NCI-H460 (cell line): ENCODE measurements at regions not wholly inside any gene's neighbourhood (a gene's known extent, or its start where the extent isn't known, plus 50 kb on each side); places are given as distances from the start of the nearest gene placed in this dataset.

Experiments used
- DNase-seq: peaks from one replicate; pipeline ENCODE4 v3.0.0-alpha.2; 2016; ENCODE audit warnings: low read depth; ENCODE audit errors: extremely low read depth

DNA sequence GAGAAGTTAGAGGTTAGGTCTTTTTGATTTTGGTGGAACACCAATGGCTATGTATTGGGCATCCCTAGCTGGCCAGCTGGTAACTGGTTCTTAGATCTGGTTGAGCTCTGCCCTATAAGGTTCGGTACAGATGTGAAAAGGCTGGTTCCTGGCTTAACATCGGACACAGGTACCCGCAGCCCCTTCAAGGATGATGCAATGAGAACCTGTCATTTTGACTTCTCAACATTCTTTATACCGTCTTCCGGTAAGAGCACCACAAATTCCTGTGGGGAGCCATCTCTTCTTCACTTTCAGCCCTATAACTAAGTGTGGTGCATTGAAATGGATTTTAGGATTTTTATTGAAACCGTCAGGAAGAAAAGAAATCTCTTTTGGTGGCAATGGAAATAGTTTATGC lies 222.8 kb downstream of the ADAMTS9 start:
- no peak for DNase-seq

DNA sequence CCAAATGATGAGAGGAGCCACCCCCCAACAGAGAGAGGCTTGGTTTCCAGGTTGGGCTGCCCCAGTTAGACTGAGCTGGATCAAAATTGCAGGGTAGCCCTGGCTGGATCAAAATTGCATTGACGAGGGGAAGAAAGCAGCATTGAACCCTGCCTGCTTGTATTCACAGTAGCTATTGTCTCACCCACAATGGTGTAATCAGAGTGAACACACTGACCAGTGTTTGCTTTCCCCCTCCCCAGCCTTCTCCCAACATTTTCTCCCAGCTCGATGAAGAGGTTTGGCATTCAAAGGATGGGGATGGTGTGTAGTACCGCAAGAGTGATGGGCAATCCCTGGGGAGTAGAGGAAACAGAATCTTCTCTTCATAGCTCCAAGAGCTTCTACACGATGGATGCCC lies 223.8 kb downstream of the ADAMTS9 start:
- no peak for DNase-seq

DNA sequence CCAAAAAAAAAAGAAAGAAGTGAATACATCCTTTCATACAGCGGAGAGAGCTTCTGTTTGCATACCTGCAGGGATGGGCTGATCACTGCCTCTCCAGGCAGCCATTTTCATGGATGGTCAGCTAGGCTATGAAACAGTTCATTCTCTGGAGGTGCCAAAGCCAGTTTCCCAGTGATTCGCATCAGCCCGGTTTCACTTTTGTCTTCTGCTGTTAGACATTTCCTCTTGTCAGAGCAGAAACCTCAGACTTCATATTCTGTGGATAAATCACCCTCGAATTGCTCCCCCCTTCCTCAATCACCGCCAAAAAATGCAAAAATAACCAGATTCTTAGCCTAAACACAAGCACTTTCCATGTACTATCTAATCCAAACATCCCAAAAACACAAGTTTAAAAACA lies 225.6 kb downstream of the ADAMTS9 start:
- DNase-seq, result no peak

DNA sequence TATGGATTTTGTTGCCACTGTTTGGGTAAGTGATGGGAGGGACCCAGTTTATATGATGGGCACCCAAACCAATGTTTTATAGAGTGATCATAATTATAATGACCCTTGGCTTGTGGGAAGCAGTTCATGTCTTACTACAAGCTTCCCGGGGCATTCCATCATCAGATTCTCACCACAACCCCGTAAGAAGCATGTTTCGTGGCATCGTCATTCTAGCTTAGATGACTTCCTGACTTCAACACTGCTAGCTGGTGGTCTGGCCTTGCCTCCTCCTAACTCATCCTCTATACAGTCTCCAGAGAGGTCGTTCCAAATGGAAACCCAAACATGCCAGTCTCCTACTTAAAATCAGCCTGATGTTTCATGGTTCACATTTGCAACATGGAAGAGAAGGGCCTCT lies 226.9 kb downstream of the ADAMTS9 start:
- no peak for DNase-seq

DNA sequence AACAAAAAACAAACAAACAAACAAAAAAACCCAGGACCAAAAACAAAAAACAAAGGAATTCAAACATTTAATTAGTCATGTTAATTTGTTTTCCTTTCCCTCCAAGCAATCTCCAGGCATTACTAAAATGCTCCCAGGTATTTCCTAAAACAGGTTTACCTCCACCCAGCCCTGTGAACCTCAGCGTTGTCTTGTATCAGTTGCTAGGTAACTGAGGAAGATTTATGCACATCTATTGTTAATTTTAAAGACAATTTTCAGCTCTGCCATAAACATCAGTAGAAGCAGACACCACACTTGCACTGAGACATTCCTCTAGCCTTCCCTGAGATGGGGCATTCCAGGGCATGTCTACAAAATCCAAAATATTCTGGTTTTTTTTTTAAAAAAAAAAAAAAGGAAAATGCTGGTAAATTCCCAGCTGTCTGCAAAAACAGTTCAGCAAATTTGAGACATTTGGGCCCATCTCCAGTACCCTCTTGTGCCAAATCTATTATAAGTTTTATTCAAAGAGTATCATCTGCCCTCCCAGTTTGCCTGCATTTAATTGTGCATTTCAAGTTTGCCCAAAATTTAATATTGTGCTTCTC lies 227.6 kb downstream of the ADAMTS9 start:
- no peak for DNase-seq

DNA sequence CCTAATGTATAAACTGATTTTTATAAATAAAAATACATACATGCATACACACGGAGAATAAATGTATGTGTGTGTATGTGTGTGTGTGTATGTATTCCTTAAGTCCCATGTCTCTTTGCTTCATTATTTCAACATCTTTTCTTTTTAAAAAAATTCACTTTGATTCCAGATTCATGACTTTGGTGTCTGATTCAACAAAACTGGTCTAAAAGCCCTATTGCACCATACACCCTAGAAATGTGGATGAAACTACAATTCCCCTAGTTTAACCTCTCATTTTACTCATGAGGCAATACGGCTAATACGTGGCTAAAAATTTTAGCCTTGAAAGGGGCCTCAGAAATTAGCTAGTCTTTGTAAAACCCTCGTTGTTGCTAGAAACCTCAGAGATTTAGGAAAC lies 228.1 kb downstream of the ADAMTS9 start:
- no peak for DNase-seq

DNA sequence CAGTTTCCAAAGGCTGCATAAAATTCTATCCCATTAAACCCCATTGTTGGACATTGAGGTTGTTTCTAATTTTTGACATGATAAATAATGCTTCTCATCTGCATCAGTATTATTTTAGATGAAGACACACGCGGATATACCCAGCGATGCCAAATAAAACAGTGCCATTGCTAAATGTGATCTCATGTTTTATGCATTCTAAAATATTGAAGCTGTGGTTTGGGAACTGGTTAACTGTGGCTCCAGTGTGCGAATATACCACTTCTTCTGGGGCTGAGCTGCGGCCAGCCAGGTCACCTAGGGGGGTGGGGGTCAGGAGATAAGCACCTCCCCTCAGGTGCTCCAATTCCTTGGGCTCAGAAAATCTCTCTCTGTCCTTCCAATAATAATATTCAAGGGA lies 230.0 kb downstream of the ADAMTS9 start:
- DNase-seq, result no peak

DNA sequence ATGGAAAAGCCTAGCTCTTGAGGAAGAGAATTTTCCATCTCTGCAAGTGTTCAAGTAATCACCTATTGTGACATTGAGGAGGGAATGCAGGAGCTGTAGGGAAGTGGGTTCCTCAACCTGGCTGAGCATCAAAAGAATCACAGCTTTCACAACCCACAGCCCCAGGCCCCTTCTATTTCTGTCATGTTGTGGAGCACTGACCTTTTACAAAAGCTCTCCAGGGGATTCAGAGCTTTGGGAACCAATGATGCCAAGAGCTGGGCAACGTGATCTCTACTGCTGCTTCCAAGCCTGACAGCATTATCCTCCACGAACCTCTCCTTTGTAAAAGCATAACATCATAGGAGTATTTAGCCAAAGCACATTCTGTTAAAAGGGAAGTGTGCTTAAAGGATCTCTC lies 231.1 kb downstream of the ADAMTS9 start:
- no peak for DNase-seq

DNA sequence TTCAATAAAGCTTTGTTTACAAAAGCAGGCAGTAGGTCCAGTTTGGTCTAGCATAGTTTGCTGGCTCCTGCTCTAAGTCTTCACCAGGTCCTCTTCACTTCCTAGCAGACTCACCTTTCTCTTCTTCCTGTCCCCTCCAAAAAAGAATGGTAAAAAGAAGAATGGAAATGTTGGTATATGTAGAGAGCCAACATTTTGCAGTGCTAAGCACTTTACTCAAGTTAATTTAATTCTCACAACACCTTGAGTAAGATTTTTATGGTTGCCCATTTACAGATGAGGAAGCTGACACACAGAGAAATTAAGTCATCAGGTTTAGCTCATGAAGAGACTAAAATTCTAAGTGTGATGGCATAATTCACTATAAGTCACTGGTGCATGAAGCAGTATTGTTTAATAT lies 230.1 kb upstream of the PRICKLE2 start:
- no peak for DNase-seq

DNA sequence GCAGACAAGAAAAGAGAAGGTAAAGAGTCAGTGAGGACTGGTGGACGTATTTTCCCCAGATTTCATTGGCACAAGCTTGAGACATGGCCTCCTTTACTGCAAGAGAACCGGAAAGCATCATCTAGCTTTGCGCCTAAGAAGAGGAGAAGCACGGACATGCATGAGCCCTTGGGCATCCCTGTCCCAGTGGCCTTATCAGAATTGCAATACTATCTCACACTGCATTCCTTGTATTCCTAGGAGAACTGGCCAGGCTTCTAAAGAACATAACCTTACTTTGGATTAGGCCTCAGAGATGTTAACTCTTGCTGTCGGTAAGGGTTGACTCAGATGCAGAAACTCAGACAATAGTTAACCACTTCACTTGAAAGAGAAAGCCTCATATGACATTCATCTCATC lies 229.5 kb upstream of the PRICKLE2 start:
- no peak for DNase-seq

DNA sequence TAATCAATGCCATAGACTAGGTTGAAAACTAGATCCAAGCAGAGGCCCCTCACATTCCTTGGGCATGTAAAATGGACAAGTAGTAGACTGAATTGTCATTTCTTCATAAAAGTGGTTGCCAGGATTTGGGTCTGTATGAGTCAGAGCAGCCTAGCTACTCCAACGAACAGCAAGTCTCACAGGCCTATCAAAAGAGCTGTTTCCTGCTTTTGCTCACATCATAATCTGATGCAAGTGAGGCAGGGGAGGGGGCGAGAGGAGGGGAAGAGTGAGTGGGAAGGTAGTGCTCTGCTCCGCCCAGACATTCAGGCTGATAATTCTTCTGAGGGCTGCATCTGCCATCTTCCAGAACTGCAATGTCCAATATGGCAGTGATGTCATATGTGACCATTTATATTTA lies 228.9 kb upstream of the PRICKLE2 start:
- DNase-seq, result no peak

DNA sequence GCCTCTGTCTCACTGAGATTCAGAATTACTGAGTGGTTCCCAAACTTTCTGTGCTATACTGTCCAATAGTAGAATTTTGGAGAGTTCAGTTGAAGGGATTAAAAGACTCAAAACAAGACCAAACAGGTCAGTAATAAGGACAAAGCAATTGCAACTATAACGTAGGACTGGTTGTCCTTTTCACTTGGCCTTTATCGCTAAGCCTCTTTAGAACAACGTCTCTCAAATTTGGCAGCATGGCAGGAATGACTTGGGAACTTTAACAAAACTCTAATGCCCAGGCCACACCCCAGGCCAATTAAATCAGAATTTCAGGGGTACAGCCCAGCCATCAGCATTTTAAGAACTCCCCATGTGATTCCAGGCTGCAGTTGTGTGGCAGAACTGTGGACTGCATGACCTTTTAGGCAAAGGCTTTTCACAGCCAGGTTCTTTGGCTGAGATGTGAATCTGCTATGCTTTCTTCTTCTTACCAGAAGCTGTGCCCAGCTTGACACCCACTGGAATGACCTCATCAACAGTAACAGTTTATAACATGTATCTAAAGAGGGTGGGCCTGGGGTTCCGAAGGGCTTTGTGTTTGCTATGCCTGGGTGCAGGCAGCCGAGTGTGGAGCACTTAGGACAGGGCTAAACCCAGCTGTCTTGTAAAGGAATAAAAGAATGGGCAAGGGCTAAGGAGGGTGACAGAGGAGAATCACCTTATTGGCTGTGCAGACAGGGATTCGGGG lies 226.2 kb upstream of the PRICKLE2 start:
- no peak for DNase-seq

DNA sequence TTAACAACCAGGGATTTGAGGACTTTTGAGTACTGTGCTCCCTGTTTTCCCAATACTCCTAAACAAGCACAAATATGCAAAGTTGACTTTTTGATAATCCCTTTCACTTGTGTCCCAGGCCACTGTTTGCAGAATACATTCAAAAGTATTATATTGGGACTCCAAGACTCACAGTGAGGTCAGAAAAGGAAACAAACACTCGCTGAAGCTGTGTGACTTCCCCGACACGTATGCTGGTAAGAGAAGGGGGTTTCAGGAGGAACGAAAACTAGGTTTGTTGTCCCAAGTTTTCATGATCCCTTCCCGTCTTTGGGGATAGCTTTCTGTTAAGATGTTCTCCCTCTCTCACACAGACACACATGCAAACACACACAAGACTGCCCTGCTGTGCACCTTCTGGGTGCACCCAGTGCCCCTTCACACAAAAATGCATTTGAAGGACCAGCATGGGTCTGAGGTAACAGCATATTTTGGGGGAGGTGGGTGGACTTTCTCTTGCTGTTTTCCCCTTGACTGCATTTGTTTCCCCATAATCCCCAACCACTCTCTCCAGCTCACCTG lies 225.2 kb upstream of the PRICKLE2 start:
- DNase-seq, result no peak

DNA sequence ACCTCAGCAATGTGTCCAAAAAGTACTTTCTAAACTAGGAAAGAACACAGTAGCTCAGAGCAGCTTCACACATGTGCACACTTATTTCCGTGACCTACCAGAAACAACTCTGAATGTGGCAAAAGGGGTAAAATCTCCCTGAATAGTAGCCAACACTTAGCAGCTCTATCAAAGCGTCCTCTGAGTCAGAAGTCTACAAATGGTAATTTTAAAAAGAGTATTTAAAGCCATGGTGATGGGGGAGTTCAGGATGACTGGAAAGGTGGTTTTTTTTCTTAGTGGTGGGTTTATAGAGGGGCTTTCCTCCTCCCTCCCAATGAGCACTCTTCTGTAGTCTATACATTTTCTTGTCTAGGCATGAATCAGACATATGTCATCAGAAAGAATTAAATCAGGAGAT lies 223.8 kb upstream of the PRICKLE2 start:
- DNase-seq, result no peak

DNA sequence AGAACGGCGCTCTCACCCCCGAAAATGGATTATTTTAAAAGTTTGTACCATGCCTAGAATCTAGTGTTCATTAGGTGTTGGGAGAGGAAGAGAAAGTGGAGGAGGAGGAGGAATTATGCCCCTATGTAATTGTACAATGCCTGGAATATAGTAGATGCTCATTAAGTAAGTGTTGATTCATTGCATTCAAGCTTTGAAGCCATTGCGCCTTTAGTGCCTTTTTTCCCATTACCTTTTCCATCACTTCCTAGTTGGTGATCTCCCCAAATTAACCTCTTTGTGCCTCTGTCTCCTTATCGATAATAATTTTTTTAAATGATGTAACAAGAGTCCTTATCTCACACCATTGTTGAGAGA lies 220.7 kb upstream of the PRICKLE2 start:
- DNase-seq, result no peak

DNA sequence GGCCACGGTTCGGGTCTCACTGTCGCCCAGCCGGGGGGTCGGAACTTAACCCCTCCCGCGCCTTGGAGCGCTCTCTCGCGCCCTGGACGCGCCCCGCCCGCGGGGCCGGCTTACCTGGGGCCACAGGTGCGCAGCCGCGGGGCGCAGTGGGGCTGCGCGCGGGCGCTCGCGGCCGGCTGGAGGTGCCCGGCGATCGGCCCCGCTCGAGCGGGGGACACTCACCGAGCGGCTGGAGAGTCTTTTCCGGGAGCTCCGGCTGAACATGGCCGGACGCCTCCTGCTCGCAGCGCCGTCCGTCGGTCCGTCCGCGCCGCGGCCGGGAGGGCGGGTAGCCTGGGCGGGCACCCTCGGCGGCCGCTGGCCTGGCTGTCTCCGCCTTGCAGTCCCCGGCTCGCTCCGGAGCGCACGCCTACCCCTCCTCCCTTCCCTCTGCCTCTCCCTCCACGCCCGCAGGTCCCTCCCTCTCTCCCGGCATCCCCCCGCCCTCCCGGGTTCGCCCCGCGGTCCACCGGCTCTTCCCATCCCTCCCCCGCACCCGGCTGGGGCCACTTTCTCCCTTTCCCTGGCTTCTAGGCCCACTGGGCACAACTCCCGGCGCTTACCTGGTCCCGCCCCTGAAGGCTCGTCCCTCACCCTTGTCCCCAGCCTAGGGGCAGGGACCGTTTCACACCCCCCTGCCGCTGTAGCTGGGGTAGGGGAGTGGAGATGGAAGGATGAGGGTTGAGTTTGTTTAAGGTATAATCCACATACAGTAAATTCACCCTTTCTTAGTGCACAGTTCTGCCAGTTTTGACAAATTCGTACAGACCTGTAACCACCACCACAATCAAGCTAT lies 220.1 kb upstream of the PRICKLE2 start:
- no peak for DNase-seq

DNA sequence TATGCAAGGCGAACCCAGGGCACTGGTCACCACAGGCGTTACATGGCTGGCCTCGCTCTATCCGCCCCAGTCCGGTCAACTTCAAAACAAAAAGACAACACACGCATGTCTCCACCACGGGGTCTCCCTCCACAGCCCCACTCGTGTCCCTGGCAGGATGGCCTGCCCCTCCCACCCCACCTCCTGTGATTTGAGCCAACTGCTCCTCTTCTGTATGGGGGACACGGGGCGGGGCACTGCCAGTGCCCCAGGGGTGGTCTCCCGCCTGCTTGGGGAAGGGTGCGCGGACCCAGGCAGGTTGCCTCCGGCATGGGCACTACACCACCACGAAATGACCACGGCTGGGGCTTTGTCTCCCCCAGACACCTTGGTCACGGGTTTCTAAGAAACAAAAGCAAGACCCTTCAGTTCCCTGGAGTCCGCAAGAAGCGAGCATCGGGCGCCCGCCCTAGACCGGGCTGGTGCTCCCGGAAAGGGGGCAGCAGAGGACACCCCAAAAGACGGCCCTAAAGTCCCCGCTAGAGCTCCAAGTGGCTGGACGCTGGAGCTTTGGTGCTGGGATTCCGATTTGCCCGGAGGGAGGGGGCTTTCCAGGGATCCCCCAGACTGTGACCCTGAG lies 219.3 kb upstream of the PRICKLE2 start:
- DNase-seq, result no peak

DNA sequence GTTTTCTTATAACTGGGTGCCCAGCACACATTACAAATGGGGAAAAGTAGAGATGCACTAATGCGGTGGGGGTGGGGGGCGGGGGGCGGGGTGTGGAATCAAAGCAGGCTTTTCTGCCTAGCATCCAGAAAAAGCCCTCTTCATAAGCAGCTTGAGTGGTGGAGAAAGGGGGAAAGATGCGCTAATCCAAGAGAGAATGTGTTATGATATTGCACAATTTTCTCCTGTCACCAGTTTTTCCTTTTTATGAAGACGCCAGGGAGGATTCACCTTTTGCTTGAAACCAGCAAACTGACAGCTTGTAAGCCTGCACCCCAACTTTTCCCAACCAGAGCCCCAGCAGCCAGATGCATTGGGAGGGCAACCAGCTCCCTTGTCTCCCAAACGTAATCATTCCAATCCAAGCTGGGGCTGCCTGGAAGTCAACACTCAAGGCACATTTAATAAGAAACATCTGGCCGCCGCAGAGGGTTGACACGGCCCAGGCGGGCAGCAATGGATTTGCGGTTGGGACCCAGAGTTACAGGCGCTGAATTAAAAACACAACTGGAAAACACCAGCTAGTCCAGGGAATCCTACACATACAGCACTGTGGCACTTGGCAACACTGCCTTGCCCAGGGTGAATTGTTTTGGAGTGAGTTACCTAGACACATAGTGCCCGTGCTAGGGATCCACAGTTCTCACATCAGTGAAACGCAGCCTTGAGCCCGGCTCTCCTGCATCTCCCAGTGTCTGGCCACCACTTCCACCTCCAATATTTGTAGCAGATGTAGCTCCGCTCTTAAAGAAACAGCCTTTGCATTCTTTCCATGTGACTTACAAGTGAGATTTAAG lies 218.5 kb upstream of the PRICKLE2 start:
- DNase-seq, result no peak

DNA sequence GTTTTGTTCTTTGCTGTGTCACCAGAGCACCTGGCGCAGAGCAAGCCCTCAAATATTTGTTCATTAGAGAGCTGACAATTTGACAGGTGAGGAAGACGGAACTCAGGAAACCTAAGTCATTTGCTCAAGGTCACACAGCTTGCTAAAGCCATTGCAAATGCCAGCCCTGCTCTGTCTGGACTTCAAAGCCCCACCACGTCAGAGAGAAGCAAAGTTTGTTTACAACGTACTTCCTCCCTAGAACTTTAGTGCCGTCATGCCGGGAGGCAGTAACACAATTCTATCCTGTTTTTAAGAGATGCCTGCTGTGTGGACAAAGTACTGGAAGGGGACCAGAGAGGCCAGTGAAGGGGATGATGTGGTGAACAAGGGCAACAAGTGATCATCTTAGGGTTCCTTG lies 216.6 kb upstream of the PRICKLE2 start:
- DNase-seq, result no peak

DNA sequence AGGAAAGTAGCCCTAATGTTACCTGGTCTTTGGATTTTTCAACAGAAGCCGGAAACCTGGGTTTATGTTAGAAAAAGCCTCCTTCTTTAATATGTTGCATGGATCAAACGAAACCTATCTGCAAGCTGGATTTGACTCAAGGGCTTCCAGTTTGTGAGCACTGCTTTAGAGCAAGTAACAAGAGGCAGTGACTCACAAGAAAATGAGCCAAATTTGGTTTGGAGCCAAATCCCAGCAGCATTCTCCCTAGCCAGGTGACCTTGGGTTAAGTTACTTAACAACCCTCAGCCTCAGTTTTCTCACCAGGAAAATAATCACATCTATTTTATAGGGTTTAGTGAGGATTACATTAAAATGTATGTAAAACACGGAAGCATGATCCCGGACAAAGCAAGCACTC lies 215.2 kb upstream of the PRICKLE2 start:
- DNase-seq, result no peak
